Bronchial epithelial cell (primary cell): ENCODE measurements at regions not wholly inside any gene's neighbourhood (a gene's known extent, or its start where the extent isn't known, plus 50 kb on each side); places are given as distances from the start of the nearest gene placed in this dataset.

Experiments used
- DNase-seq: peaks from one replicate; pipeline ENCODE4 v3.0.0-alpha.2; 2010; ENCODE audit warnings: low read depth
- FAIRE-seq: peaks from 2 replicates; lab custom pipeline; 2011; peaks lifted over from hg19 to GRCh38; lab: Jason Lieb, UNC
- H3K27me3 ChIP-seq: 2 replicates; pipeline ENCODE4 v1.5.1; 2011; ENCODE audit warnings: low read length; ENCODE audit not compliant: control insufficient read depth, insufficient read depth
- H3K36me3 ChIP-seq: 2 replicates; pipeline ENCODE4 v1.5.1; 2011; ENCODE audit warnings: low read length; ENCODE audit not compliant: control insufficient read depth, insufficient read depth
- H3K4me3 ChIP-seq: 2 replicates; pipeline ENCODE4 v1.5.1; 2011; ENCODE audit warnings: mild to moderate bottlenecking, low read depth, low read length, control low read depth
- TF ChIP-seq, protein P1 (sequence below): IDR thresholded peaks from 2 replicates; pipeline ENCODE4 v1.5.1; 2011; ENCODE audit warnings: mild to moderate bottlenecking, moderate library complexity, low read length, control low read depth, inconsistent platforms; ENCODE audit not compliant: insufficient read depth, severe bottlenecking

DNA sequence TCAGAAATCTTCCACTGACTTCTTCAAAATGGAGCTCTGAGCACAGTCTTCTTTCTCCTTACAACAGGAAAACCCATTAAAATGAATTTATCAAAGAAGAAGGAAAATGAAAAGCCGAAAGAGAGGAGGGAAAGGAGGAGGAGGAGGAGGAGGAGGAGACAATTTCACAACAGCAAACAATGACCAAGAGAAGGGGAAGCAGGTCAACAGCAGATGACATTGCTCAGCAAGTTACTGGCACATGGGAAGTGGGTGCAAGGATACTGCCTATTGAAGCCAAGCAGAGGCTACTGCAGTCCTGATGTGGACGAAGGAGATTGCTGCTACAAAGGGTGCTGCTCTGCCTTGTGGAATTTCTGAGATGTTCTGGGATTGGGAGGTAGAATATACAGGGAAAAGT lies 140.0 kb upstream of the FOXN2 start:
- H3K4me3 ChIP-seq = no peak overlapping the region
- no peaks in the 10 kb centered on the region for H3K27me3 ChIP-seq
- no peaks in the 10 kb centered on the region for H3K36me3 ChIP-seq
- TF ChIP-seq, protein P1, sequence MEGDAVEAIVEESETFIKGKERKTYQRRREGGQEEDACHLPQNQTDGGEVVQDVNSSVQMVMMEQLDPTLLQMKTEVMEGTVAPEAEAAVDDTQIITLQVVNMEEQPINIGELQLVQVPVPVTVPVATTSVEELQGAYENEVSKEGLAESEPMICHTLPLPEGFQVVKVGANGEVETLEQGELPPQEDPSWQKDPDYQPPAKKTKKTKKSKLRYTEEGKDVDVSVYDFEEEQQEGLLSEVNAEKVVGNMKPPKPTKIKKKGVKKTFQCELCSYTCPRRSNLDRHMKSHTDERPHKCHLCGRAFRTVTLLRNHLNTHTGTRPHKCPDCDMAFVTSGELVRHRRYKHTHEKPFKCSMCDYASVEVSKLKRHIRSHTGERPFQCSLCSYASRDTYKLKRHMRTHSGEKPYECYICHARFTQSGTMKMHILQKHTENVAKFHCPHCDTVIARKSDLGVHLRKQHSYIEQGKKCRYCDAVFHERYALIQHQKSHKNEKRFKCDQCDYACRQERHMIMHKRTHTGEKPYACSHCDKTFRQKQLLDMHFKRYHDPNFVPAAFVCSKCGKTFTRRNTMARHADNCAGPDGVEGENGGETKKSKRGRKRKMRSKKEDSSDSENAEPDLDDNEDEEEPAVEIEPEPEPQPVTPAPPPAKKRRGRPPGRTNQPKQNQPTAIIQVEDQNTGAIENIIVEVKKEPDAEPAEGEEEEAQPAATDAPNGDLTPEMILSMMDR = no peak
- DNase-seq (no peak), FAIRE-seq (peak; percentile 64)

DNA sequence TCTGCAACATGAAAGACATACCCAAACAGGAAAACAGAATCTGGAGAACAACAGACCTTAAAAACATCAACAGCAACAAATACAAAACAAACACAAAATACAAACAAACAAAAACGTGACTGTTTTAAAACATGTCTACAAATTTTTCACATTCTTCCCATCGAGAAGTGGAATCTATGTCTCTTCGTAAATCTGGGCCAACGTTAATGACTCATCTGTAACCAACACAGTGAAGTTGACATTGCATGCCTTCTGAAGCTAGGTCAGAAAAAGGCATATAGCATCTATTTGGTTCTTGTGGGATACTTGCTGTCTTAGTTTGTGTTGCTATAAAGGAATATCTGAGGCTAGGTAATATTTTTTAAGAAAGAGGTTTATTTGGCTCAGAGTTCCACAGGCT lies 139.2 kb upstream of the FOXN2 start:
- FAIRE-seq = no peak
- no peak for DNase-seq
- Histone ChIP-seq H3K27me3 (no peaks in the 10 kb centered on the region), H3K36me3 (no peaks in the 10 kb centered on the region), H3K4me3 (no peak overlapping the region)
- TF ChIP-seq, protein P1 = no peak

DNA sequence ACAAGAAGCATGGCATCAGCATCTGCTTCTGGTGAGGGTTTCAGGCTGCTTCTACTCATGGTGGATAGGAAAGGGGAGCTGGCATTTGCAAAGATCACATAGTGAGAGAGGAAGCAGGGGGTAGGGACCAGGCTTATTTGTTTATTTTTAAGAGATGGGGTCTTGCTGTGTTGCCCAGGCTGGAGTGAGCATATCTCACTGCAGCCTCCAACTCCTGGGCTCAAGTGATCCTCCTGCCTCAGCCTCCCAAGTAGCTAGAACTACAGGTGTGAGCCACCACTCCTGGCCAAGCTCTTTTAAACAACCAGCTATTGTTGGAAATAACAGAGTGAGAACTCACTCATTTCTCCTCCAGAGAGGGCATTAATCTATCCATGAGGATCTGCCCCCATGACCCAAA lies 138.8 kb upstream of the FOXN2 start:
- FAIRE-seq (no peak), DNase-seq (no peak)
- Histone ChIP-seq H3K27me3 (no peaks in the 10 kb centered on the region), H3K4me3 (no peak overlapping the region), H3K36me3 (no peaks in the 10 kb centered on the region)
- TF ChIP-seq, protein P1 = no peak

DNA sequence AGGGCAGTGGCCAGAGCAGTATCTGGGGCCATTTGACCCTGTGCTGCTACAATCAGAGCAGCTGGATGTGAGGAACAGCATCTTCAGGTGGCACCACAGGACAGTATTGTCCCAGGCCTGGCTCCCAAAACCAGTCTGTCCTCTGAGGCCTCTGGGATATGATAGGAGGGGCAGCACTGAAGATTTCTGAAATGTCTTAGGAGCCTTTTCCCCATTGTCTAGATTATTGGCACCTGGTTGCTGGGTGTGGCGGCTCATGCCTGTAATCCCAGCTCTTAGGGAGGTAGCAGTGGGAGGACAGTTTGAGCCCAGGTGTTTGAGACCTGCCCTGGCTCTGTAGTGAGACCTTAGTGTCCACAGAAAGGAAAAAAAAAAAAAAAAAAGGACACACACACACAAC lies 137.6 kb upstream of the FOXN2 start:
- no peak overlapping the region for H3K4me3 ChIP-seq
- TF ChIP-seq, protein P1 = no peak
- no peaks in the 10 kb centered on the region for H3K27me3 ChIP-seq
- no peak for DNase-seq
- FAIRE-seq = no peak
- H3K36me3 ChIP-seq = no peaks in the 10 kb centered on the region

DNA sequence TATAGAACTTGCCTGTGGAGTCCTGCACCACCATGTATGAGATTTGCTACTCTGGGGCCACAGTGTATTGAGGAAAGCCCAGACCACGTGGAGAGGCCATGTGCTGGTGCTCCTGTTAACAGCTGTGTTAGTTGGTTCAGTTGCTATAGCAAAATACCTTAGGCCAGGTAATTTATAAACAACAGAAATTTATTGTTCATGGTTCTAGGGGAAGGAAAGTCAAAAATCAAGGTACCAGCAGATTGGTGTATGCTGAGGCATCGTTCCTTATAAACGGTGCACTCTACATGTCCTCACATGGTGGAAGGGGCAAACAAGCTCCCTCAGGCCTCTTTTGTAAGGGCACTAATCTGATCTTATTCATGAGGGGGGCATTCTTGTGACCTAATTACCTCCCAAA lies 135.9 kb upstream of the FOXN2 start:
- TF ChIP-seq, protein P1 = no peak
- FAIRE-seq (no peak), DNase-seq (no peak)
- Histone ChIP-seq H3K36me3 (no peaks in the 10 kb centered on the region), H3K27me3 (no peaks in the 10 kb centered on the region), H3K4me3 (no peak overlapping the region)

DNA sequence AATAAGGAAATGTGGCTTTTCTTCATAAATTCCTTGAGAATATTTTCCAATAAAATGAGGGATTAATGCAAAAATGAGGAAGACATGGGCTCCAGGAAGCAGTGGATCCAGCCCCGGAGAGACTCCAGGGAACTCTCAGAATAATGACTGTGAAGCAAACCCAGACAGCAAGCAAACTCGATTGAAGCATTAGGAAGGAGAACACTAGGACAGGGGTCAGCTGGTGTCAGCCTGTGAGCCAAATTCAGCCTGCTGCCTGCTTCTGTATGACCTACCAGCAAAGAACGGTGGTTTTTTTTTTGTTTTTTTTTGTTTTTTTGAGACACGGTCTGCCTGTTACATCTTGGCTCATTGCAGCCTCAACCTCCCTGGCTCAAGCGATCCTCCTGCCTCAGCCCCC lies 133.9 kb upstream of the FOXN2 start:
- no peak overlapping the region for H3K4me3 ChIP-seq
- DNase-seq (no peak), FAIRE-seq (no peak)
- H3K36me3 ChIP-seq = no peaks in the 10 kb centered on the region
- TF ChIP-seq, protein P1 = no peak
- H3K27me3 ChIP-seq = no peaks in the 10 kb centered on the region
